ENCODE measurements at regions not wholly inside any gene's neighbourhood (a gene's known extent, or its start where the extent isn't known, plus 50 kb on each side); places are given as distances from the start of the nearest gene placed in this dataset.

DNA sequence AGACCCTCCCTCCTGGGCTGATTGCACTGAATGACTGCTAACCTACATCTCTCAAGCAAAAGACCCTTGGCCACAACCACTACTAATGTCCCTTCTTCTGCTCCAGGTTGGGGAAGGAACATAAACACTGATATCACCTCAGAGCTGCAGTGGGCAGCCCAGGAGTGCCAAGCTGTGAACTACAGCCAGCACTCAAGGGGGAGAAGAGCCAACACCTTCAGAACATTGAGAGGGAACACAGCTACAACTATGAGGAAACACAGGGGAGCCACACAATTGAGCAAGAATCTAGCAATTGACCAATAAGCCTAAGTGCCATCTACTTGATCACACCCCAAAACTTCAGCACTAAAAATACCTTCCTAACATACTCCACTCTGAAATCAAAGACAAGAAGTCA is 222.8 kb downstream of the SPATA18 start:
- DNase-seq (ENCODE audit: low spot score) = no peak

DNA sequence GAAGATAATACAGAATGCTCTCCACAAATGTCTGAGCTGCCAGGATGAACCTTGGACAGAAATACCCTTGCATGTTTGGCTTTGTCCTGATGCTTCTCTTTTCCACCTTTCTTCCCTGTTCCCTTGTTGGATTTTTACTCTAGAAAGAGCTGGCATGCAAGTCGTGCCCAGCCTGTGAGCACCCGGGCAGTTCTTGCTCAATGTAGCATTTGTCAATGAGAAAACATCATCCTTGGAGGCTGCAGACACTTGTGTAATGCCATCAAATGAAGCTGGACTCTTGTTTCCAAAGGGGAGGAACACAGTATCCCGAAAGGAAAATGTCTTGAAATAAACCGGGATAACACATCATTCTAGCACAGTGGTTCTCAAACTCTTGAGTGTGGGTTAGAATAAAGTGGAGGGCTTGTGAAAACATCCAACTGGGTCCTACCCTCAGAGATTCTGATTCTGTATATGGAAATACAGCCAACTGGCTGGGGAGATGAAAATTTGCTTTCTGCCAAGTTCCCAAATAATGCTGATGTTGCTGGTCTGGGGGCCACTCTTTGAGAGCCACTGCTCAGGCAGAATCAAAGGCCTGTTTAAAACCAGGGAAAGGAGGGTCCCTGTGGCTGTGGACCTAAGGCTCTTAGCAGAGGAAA is 237.2 kb downstream of the SPATA18 start:
- DNase-seq (ENCODE audit: low spot score) = no peak

DNA sequence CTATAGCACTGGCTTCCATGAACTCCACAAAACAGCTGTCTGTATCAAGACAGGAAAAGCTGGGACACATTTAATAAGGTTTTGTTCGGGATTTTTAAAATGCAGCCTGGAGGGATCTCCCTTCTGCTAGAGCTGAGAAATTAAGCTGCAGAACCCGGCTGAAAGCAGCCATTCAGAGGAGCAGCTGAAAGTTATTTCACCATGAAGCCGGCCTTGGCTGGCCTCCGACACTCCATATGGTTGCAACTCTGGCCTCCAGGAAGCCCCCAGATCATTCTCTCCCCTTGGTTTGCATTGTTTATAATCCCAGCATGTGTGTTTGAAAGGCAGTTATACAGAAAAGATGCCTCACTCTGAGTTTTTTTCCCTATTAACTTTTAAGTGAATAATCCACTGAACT is 239.4 kb downstream of the SPATA18 start:
- no peak for DNase-seq (ENCODE audit: low spot score)

DNA sequence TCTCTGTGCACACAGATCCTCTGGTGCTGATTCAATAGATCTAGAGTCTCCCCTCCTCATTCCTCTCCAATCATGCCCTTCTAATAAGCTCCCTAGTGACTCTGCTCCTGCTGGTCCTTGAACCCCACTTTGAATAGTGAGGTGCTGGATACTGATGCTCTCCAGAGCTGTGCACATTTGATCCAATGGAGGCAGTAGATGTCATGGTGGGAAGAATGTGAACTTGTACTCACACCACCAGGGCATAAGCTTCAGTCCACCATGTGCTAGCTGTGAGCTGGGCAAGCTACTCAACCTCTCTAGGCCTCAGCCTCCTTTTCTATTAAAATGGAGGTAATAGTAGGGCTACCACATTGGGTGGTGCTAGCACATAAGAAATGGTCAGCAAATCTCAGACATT is 241.1 kb downstream of the SPATA18 start:
- DNase-seq (ENCODE audit: low spot score) = no peak

DNA sequence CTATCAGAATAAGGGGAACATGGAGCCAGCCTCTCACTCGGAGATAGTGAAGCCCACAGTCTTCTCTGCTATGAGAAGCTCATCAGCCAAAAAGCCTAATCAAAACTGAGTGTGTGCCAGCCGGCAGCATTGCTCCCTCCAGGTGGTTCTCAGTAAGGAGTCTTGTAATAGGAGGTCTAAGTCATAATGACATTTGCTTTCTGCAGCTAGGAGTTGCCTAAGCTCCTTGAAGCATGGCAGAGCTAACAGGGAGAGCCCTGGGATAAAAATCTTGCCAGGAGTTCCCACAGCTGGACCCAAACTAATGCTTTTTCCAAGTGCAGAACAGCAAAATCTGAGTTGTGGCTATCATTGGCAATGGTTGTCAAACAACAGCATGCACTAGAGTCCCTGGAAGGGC is 245.2 kb downstream of the SPATA18 start:
- DNase-seq (ENCODE audit: low spot score) = no peak

DNA sequence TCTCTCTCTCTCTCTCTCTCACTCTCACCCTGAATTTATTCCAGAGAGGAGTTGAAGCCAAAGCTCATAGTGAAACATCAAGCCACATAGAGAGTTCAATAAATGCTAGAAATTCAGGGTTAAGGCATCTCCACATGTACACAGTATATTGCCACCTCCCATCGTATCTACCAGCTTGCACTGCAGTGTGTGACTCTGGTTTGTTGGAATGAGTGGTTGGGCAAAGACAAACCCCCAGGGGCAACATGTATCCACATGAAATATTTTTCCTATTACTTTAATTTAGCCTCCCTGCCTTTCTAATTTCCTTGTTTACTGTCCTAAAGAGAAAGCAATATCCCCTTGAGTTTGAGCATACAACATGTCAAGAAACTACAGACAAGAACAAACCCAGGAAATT is 247.3 kb downstream of the SPATA18 start:
- DNase-seq (ENCODE audit: low spot score) = no peak

DNA sequence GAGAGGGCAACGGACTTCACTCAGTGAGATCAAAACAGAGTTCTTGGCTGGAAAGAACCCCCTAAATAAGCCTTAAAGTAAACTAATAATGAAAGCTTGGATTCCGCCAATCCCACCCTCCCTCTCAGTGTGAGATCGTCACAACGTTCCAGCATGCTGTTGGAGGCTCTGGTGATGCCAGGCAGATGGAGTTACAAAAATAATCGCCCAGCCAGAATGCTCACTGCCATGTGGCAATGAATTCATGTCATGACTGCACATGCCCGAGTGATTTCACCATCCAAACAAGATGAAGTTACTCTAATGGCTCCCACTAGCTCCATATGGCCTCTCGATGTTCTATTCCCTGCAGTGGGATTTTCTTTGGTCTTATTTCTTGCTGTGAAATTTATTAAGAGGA is 248.0 kb downstream of the SPATA18 start:
- no peak for DNase-seq (ENCODE audit: low spot score)

DNA sequence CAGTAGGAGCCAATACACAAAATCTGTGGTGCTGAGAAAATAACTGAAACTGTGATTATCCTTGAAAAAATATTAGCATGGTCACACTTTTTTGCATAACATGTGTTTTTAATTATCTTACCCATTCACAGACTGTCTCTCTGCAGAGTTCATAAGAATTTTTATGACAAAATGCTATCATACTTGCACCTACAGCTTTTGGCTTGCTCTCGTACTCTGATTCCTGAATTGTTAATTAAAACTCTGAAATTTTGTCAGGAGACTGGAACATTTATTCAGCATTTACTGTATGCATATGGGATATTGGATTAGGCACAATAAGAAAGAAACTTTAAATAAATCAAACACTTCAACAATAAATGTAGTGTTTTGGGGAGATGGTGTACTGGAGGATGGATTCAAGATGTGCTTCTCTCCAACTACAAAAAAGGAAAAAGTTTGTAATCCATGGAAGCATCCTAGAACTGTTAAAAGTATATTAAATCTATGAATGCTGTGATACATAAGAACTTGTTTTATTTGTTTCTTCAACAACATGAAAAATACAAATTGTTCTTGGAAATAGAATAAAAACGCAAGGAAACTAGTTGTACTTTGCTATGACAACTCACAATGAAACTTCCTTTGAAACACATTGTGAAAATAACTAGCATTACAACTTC is 260.5 kb downstream of the SPATA18 start:
- DNase-seq (ENCODE audit: low spot score) = no peak

DNA sequence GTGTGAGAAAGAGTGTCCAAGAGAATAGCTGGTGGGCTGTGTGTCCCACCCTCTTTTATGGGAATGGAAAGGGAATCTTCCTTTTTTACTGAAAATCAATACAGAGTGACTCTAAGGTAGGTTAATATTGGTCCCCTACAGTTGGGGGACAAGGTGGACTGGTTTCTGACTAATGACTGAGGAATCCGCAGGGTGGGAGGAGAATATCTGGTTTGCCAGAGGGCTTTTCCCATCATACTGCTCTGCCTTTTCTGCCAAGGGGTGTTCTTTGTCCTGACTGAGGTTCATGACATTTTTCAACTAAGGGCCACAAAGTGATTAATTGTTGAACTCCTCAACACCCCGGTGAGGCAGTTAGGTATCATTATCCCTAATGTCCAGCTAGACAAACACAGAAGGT is 261.6 kb downstream of the SPATA18 start:
- no peak for DNase-seq (ENCODE audit: low spot score)

DNA sequence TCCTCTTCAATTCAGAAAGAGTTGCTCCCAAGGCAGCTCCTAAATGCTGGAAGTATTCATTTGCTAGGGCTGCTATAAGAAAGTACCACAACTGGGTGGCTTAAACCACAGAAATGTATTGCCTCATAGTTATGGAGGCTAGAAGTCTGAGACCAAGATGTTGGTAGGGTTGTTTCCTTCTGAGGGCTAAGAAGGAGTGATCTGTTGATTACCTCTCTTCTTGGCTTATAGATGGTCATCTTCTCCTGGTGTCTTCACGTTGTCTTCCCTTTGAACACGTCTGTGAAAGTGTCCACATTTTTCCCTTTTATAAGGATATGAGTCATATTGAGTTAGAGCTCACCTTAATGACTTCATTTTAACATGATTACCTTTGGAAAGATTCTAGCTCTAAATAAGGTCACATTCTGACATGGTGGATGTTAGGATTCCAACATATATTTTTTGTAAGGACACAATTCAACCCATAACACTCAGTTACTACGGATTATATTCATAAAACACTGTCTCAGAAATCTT is 266.3 kb downstream of the SPATA18 start:
- no peak for DNase-seq (ENCODE audit: low spot score)

DNA sequence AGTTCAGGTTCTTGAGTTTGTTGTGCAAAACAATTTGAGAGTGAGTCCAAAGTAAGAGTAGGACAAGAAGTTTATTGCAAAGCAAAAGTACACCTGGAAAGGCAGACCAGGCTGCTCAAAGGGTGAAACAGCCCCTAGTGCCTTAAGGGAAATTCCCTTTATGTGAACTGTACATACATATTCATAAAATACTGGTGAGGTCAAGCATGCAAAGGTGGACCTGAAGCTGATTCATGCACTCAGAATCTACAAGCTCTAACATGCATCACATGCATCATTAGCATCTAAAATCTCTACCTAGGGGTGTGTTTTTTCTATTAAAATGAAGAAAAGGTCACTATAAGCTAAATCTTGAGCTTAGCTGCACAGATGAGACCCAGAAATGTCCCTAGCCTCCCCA is 266.9 kb downstream of the SPATA18 start:
- no peak for DNase-seq (ENCODE audit: low spot score)

DNA sequence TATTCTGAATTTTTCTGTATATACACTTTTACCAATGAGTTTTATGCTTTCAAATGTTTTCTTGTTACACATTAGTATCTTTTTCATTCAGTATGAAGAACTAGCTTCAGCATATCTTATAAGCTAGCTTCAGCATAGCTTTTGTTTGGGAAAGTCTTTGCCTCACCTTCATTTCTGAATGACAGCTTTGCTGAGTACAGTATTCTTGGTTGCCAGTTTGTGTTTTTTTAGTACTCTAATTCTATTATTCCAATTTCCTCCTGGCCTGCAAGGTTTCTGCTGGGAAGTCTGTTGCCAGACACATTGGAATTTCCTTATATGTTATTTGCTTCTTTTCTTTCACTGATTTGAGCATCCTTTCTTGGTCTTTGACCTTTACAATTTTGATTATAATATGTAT is 278.8 kb downstream of the SPATA18 start:
- no peak for DNase-seq (ENCODE audit: low spot score)

DNA sequence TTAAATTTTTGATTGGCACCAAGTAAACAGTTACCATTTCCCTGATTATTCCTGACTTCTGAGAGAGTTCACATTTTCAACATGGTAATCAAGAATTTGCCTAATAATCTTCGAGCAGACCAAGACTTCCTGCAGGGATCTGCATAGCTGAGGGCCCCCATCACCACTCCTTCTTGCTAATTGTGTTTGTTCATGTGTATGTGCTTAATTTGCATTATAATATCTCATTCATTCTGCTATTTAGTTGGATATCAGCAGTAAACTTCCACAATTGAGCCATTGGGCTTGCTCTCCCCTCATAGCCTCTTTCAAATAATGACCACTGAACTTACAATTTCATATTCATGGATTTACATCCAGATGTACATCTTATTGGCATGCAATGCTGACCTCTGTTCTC is 292.5 kb downstream of the SPATA18 start:
- no peak for DNase-seq (ENCODE audit: low spot score)

DNA sequence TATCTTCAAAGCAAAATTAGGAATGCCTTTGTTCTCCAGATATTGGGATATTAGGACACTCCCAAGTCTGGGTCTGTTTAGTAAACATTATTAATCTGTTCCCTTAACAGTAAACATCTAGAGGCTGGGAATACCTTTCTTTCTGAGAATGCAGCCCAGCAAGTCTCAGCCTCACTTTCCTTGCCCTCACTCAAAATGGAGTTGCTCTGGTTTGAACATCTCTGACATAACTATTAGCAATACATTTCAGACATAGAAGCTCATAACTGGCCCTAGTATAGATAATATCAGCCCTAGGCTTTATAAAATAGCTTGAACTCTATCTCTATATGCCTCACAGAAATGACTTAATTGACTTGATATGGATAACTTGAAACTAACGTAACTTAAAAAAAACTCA is 299.8 kb downstream of the SPATA18 start:
- DNase-seq (ENCODE audit: low spot score) = no peak

DNA sequence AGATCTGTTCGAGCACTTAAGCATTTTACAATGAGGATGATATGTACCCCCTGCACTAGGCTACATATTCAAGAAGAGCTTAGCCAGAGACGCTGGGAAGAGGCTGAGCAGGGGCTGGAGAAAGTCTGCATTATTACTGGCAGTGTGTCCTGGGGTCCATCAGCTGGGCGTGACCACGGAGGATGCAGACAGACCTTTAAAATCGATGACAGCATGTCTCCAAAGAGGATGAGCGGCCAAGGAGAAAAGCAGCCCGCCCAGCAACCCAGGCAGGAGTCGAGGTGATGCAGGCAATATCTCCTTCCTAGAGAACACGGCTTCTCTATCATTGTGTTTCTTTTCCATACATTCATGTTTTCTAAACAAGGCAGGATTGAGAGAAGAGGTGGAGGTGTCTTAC is 300.7 kb downstream of the USP46 start:
- DNase-seq (ENCODE audit: low spot score) = peak; percentile 9

DNA sequence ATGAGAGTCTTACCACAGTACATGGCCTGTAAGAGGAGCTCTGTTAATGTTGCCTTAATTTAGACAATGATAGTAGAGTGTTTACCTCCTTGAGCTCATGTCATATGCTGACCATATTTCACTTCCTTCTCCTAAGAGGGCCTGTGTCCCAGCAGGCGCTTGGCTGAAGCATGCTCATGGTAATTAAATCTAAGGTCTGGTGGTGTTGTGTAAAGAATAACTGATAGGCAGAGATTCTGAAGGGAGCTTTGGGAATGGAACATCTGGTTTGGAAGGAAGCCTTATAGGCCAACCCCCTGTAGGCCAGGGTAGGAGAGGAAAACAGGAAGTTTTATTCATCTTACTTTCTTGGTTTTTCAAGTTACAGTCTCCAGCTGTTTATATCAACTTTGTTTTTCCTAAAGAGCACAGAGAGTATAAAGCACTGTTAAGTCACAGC is 300.2 kb downstream of the USP46 start:
- peak; percentile 28 for DNase-seq (ENCODE audit: low spot score)

DNA sequence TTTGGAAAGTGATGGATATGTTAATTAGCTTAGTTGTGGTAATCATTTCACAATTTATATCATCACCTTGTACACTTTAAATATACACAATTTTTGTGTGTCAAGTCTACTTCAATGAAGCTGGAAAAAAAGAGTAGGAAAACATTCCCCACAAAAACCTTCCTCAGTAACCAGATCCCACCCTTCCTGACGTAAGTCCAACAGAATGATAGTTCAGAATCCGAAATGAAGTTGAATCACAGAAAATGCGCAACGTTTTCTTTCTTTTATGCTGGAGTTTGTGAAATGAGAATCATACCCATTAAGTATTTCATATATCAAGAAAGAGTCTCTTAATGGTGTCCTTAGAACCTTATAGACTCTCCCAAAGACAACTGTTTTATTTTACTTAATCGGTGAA is 292.9 kb downstream of the USP46 start:
- DNase-seq (ENCODE audit: low spot score) = no peak

DNA sequence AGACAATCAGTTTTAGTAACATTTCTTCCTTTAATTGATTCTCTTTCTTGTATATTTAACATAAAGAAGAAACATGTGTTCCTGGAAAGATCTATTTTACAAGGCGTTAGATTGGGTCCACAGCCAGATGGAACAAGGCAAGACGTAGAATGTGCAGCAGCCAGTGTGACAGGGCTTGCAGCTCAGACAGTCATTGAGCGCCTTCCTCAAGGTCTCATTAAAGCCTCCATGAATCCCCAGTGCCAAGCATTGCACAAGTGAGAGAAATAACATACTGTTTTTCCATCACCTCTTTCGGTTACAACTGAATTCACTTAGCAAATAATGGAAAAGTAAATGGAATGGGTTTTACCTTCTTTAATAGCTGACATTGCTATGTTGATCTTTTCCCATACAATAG is 292.5 kb downstream of the USP46 start:
- no peak for DNase-seq (ENCODE audit: low spot score)

DNA sequence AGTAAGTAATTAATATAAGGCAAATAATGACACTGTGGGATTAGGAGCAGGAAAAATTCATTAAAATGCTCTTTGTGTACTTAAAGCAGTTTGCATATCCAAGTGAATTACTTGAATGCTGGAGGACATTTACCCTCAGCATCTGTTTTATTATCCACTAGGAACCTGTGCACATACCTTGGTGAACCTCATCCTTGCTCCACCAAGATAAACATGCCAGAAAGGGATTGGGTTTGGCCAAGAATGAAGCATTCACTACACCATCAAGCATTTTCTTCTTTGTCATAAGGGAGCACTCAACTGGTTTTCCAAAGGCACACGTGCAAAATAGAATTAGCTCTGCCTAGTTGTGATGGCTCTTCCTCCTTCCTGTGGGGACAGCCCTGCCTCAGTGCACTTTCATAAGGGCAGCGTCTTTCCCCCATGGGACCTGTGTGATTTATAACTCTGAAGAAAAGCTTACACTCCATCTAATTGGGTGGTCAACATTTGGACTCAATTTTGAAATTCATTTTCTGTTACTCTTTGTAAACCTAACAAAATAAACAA is 291.7 kb downstream of the USP46 start:
- no peak for DNase-seq (ENCODE audit: low spot score)

DNA sequence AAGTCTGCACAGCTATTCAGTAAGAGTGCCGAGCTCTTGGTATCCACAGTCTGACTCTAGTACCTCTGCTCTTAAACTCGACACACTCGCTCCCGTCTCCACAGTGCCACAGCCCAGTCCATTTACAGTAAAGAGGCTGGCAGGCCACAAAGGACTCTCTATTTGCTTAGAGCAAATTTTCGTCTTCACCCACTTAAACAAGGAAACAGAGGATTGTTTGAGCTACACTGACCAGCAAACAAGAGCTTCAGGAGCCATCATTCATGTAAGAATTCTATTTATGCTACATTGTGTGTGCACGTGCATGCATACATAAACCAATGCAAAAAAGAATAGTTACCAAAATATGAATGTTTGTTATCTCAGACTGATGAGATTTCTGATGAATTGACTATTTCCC is 290.2 kb downstream of the USP46 start:
- DNase-seq (ENCODE audit: low spot score) = no peak

DNA sequence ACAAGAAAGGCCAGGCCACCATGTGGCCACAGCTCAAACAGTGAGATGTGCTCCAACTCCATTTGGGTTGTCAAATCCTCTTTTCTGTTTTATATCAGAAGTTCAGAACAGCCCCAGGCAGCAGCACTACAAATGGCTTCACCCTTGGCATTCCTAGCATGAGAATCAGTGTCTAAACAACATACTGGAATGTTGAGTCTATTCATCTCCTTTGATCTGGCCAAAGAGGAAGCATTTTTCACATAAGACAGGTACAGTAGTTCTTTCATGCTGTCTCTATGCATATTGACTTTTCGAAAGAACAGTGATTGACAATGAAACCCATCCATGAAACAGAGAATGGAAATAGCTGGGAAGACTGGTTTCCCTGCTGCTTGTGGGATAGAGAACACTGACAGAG is 289.5 kb downstream of the USP46 start:
- no peak for DNase-seq (ENCODE audit: low spot score)

DNA sequence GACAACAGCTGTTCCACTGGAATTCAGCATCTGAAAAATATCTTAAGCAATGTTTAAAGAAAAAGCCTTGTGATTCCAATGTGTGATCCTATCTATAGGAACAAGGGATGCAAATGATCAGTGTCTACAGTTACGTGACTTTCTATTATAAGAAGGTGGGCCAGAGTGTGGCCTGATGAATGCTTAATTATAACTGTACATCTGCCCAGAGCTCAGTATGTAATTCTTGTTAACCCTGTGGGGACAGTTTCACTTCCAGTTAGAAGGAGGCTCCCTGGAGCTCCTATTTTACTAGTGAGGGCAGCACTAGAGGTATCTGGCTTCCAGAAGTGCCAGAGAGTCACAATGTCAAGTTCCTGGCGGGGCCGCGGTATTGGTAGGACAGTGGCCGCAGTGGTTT is 288.5 kb downstream of the USP46 start:
- DNase-seq (ENCODE audit: low spot score) = no peak

DNA sequence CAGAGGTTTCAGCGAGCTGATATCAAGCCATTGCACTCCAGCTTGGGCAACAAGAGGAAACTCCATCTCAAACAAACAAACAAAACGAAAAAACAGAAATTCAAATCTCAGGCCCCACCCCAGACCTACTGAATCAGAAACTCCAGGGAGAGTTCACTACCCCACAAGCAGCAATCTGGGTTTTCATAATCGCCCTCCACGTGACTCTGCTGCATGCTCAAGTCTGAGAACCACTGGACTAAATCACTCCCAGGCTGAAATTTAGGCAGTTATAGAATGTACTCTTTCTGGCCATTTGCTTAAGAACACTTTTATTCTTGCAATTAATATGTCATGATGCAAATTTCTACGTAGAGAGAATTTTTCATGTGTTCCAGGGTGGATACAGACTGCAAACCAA is 287.3 kb downstream of the USP46 start:
- no peak for DNase-seq (ENCODE audit: low spot score)

Measured in SK-N-DZ (cell line).